Type B pancreatic cell (in vitro differentiated cells): ENCODE measurements at regions not wholly inside any gene's neighbourhood (a gene's known extent, or its start where the extent isn't known, plus 50 kb on each side); places are given as distances from the start of the nearest gene placed in this dataset.

ENCODE experiments used
- DNase-seq: peaks from one replicate; pipeline ENCODE4 v3.0.0; 2021; ENCODE audit warnings: mixed read lengths; ENCODE audit not compliant: unreplicated experiment; ENCODE audit errors: extremely low spot score
- H3K27ac Mint-ChIP-seq: 2 replicates; pipeline ENCODE4 v1.8.0; 2021; ENCODE audit warnings: mild to moderate bottlenecking, mixed read lengths
- H3K27me3 Mint-ChIP-seq: 2 replicates; pipeline ENCODE4 v1.8.0; 2021; ENCODE audit warnings: mixed read lengths
- H3K36me3 Mint-ChIP-seq: 2 replicates; pipeline ENCODE4 v1.8.0; 2021; ENCODE audit warnings: mixed read lengths
- H3K4me1 Mint-ChIP-seq: one replicate; pipeline ENCODE4 v1.8.0; 2021; ENCODE audit warnings: mixed read lengths; ENCODE audit not compliant: unreplicated experiment
- H3K4me3 Mint-ChIP-seq: 2 replicates; pipeline ENCODE4 v1.8.0; 2021; ENCODE audit warnings: mild to moderate bottlenecking, mixed read lengths
- H3K9me3 Mint-ChIP-seq: 2 replicates; pipeline ENCODE4 v1.8.0; 2021; ENCODE audit warnings: mixed read lengths
- TF ChIP-seq, protein P1 (sequence below): fragments of 200-600 bp; sonication (generic); conservative IDR thresholded peaks from 2 replicates; pipeline ENCODE4 v1.5.0; 2021; ENCODE audit warnings: antibody characterized with exemption, mild to moderate bottlenecking

- no peak overlapping the region for H3K4me3 Mint-ChIP-seq
- H3K27ac Mint-ChIP-seq = no peak overlapping the region
- peaks cover 3% of the 10 kb centered on the region for H3K27me3 Mint-ChIP-seq
- DNase-seq = no peak
- H3K36me3 Mint-ChIP-seq = no peaks in the 10 kb centered on the region
- H3K4me1 Mint-ChIP-seq = no peaks in the 10 kb centered on the region
- no peaks in the 10 kb centered on the region for H3K9me3 Mint-ChIP-seq
- TF ChIP-seq, protein P1, sequence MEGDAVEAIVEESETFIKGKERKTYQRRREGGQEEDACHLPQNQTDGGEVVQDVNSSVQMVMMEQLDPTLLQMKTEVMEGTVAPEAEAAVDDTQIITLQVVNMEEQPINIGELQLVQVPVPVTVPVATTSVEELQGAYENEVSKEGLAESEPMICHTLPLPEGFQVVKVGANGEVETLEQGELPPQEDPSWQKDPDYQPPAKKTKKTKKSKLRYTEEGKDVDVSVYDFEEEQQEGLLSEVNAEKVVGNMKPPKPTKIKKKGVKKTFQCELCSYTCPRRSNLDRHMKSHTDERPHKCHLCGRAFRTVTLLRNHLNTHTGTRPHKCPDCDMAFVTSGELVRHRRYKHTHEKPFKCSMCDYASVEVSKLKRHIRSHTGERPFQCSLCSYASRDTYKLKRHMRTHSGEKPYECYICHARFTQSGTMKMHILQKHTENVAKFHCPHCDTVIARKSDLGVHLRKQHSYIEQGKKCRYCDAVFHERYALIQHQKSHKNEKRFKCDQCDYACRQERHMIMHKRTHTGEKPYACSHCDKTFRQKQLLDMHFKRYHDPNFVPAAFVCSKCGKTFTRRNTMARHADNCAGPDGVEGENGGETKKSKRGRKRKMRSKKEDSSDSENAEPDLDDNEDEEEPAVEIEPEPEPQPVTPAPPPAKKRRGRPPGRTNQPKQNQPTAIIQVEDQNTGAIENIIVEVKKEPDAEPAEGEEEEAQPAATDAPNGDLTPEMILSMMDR = no peak
Observed at GRCh38 chr12:74685385-74685784, 147.8 kb downstream of the ATXN7L3B start.

GRCh38 chr12:74689071-74689655 is 151.5 kb downstream of the ATXN7L3B start:
- Mint-ChIP-seq H3K4me3 (no peak overlapping the region), H3K27me3 (peaks cover 3% of the 10 kb centered on the region), H3K27ac (no peak overlapping the region), H3K9me3 (no peaks in the 10 kb centered on the region), H3K4me1 (no peaks in the 10 kb centered on the region), H3K36me3 (no peaks in the 10 kb centered on the region)
- no peak for DNase-seq
- TF ChIP-seq, protein P1 = peak; percentile 83

DNA sequence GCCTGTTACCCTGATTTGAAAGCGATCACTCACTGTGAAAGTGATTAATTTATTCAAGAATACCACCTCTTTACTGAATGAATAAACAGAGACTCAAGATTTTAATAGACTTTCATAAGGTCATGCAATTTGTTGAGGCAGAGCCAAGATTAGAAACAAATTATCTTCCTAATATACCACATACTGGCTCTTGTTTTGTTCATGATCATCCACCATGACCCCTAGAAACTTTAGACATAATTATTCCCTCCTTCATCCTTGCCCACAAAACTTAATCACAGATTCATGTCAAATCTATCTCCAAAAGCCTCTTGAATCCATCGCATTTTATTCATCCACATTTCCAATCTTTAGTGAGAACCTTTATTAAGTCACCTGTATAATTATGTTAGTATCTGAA is 152.3 kb downstream of the ATXN7L3B start:
- H3K4me1 Mint-ChIP-seq = no peaks in the 10 kb centered on the region
- TF ChIP-seq, protein P1 = no peak
- no peak overlapping the region for H3K27ac Mint-ChIP-seq
- H3K27me3 Mint-ChIP-seq = peaks cover 3% of the 10 kb centered on the region
- no peaks in the 10 kb centered on the region for H3K9me3 Mint-ChIP-seq
- no peaks in the 10 kb centered on the region for H3K36me3 Mint-ChIP-seq
- no peak for DNase-seq
- H3K4me3 Mint-ChIP-seq = no peak overlapping the region

- H3K4me3 Mint-ChIP-seq = no peak overlapping the region
- no peaks in the 10 kb centered on the region for H3K36me3 Mint-ChIP-seq
- H3K27me3 Mint-ChIP-seq = no peaks in the 10 kb centered on the region
- DNase-seq = no peak
- H3K4me1 Mint-ChIP-seq = no peaks in the 10 kb centered on the region
- H3K9me3 Mint-ChIP-seq = no peaks in the 10 kb centered on the region
- TF ChIP-seq, protein P1 = no peak
- no peak overlapping the region for H3K27ac Mint-ChIP-seq
Observed at GRCh38 chr12:74719447-74719846, 181.8 kb downstream of the ATXN7L3B start.

GRCh38 chr12:74722709-74723108 is 185.1 kb downstream of the ATXN7L3B start:
- TF ChIP-seq, protein P1 = no peak
- no peak for DNase-seq
- Mint-ChIP-seq H3K27me3 (no peaks in the 10 kb centered on the region), H3K27ac (no peak overlapping the region), H3K4me3 (no peak overlapping the region), H3K4me1 (no peaks in the 10 kb centered on the region), H3K9me3 (no peaks in the 10 kb centered on the region), H3K36me3 (no peaks in the 10 kb centered on the region)

GRCh38 chr12:74725154-74725553 is 187.5 kb downstream of the ATXN7L3B start:
- no peak overlapping the region for H3K27ac Mint-ChIP-seq
- H3K4me1 Mint-ChIP-seq = no peaks in the 10 kb centered on the region

More at GRCh38 chr12:74725154-74725553, 187.5 kb downstream of the ATXN7L3B start:
- H3K9me3 Mint-ChIP-seq = no peaks in the 10 kb centered on the region
- TF ChIP-seq, protein P1 = no peak
- H3K27me3 Mint-ChIP-seq = no peaks in the 10 kb centered on the region
- no peaks in the 10 kb centered on the region for H3K36me3 Mint-ChIP-seq
- H3K4me3 Mint-ChIP-seq = no peak overlapping the region
- DNase-seq = no peak
